Keratinocyte (primary cell): ENCODE measurements at regions not wholly inside any gene's neighbourhood (a gene's known extent, or its start where the extent isn't known, plus 50 kb on each side); places are given as distances from the start of the nearest gene placed in this dataset.

Experiments
- CTCF ChIP-seq, 3 experiments: IDR thresholded peaks in 1 of 3; conservative IDR thresholded peaks in 1 of 3; optimal IDR thresholded peaks in 1 of 3; 2 replicates in 2 of 3; 3 replicates in 1 of 3; pipeline versions ENCODE3 to v1.5.1; 2011; ENCODE audit warnings: low read length in 3 of 3, mild to moderate bottlenecking in 3 of 3, moderate library complexity in 2 of 3, control low read depth in 1 of 3, inconsistent platforms in 1 of 3; ENCODE audit not compliant: insufficient read depth in 2 of 3; ENCODE audit errors: extremely low read depth in 1 of 3
- EZH2 ChIP-seq: IDR thresholded peaks from one replicate; pipeline ENCODE4 v1.6.1; 2012; ENCODE audit warnings: inconsistent platforms, mild to moderate bottlenecking, low read length, moderate library complexity

DNA sequence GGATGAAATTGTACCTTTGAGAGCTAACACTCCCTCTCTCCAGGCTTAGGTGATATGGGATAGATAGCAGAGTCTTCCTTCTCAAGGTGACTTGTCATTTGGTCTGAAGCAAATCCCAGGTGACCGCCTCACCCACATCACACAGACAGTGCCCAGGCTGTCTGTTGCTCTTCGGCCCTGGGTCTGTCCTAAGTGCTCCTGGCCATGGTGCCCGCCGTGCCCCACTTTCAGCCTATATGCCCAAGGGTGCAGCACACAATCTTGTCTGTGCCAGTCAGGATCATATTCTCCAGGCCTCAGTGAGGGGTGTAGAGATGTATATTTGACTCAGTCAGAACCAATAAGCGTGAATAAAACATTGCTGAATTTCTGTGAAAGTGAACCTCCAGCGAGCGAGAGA lies 326.8 kb downstream of the DYSF start:
- TF ChIP-seq CTCF (optimal IDR thresholded peaks at IDR 0.05 in 1 of 3, IDR thresholded peaks at IDR 0.05 in 1 of 3, conservative IDR thresholded peaks at IDR 0.05 in 1 of 3; ENCODE audit: extremely low read depth in 1 of 3, insufficient read depth in 2 of 3, low read length in 3 of 3): no peak
- TF ChIP-seq EZH2: no peak
